Hematopoietic multipotent progenitor cell (in vitro differentiated cells): ENCODE measurements at regions not wholly inside any gene's neighbourhood (a gene's known extent, or its start where the extent isn't known, plus 50 kb on each side); places are given as distances from the start of the nearest gene placed in this dataset.
"Not testable (repeated sequence)": the region's sequence is repeated elsewhere in the genome, so short reads cannot be mapped to it uniquely, and the experiment has no call there.

ENCODE experiments used
- DNase-seq, 3 donors: peaks; one replicate each; pipeline ENCODE4 v3.0.0-alpha.2; 2011 to 2015; ENCODE audit warnings: low read depth in 2 of 3, low spot score in 2 of 3

- no peak for DNase-seq
Observed at GRCh38 chr5:91841423-91841822, 458.3 kb upstream of the ARRDC3 start.

GRCh38 chr5:91840412-91840811, 457.3 kb upstream of the ARRDC3 start:
- no peak for DNase-seq

- DNase-seq = no peak
Observed at GRCh38 chr5:91839721-91840120, 456.6 kb upstream of the ARRDC3 start.

- DNase-seq = no peak
Observed at GRCh38 chr5:91839233-91839632, 456.1 kb upstream of the ARRDC3 start.

- DNase-seq = no peak
Observed at GRCh38 chr5:91830361-91830953, 447.3 kb upstream of the ARRDC3 start.

GRCh38 chr5:91825618-91826017, 442.5 kb upstream of the ARRDC3 start:
- no peak for DNase-seq

- DNase-seq = no peak
Observed at GRCh38 chr5:91824406-91824805, 441.3 kb upstream of the ARRDC3 start.

- no peak for DNase-seq
Observed at GRCh38 chr5:91820874-91821273, 437.8 kb upstream of the ARRDC3 start.

GRCh38 chr5:91816681-91817080, 433.6 kb upstream of the ARRDC3 start:
- DNase-seq = no peak

GRCh38 chr5:91797576-91797975, 414.5 kb upstream of the ARRDC3 start:
- DNase-seq = no peak

GRCh38 chr5:91794856-91795548, 411.9 kb upstream of the ARRDC3 start:
- DNase-seq = no peak

GRCh38 chr5:91794455-91794854, 411.3 kb upstream of the ARRDC3 start:
- DNase-seq = no peak

- DNase-seq = no peak
Observed at GRCh38 chr5:91787718-91788117, 404.6 kb upstream of the ARRDC3 start.

- DNase-seq = no peak
Observed at GRCh38 chr5:91777671-91778070, 394.6 kb upstream of the ARRDC3 start.

- no peak for DNase-seq
Observed at GRCh38 chr5:91776249-91776648, 393.1 kb upstream of the ARRDC3 start.

GRCh38 chr5:91770400-91770799, 387.3 kb upstream of the ARRDC3 start:
- no peak for DNase-seq

GRCh38 chr5:91757383-91757782, 374.3 kb upstream of the ARRDC3 start:
- not testable (repeated sequence) for DNase-seq

- no peak for DNase-seq
Observed at GRCh38 chr5:91754990-91755389, 371.9 kb upstream of the ARRDC3 start.

- DNase-seq = not testable (repeated sequence)
Observed at GRCh38 chr5:91744470-91744869, 361.4 kb upstream of the ARRDC3 start.

- DNase-seq = no peak
Observed at GRCh38 chr5:91742550-91742949, 359.4 kb upstream of the ARRDC3 start.

- DNase-seq = no peak
Observed at GRCh38 chr5:91741764-91742505, 358.8 kb upstream of the ARRDC3 start.

- DNase-seq = no peak
Observed at GRCh38 chr5:91730026-91730425, 346.9 kb upstream of the ARRDC3 start.
